Natural killer cell treated with Interleukin-12 subunit alpha and Interleukin-12 subunit beta and Interleukin-15 and Interleukin-18, amount 100 ng/mL, for 72 hours (primary cell): ENCODE measurements at regions not wholly inside any gene's neighbourhood (a gene's known extent, or its start where the extent isn't known, plus 50 kb on each side); places are given as distances from the start of the nearest gene placed in this dataset.

Experiments used
- ATAC-seq, 2 donors: fragments of 150-1000 bp; cut with Tn5 transposase in 1 of 2; sonication (Bioruptor Pico), chemical (Tn5 transposase) in 1 of 2; 2 replicates each; pipeline ENCODE4 v1.10.0; 2021
- DNase-seq: peaks from one replicate; pipeline ENCODE4 v3.0.0; 2022; ENCODE audit warnings: low spot score
- H3K27ac Mint-ChIP-seq, 2 donors: 1 replicate in 1 of 2; 2 replicates in 1 of 2; pipeline ENCODE4 v1.8.0; 2022; ENCODE audit warnings: mixed read lengths in 2 of 2, mild to moderate bottlenecking in 1 of 2, moderate library complexity in 1 of 2
- H3K27me3 Mint-ChIP-seq, 2 donors: 1 replicate in 1 of 2; 2 replicates in 1 of 2; pipeline ENCODE4 v1.8.0; 2022; ENCODE audit warnings: mixed read lengths in 2 of 2
- H3K36me3 Mint-ChIP-seq: one replicate; pipeline ENCODE4 v1.8.0; 2022; ENCODE audit warnings: mixed read lengths
- H3K4me1 Mint-ChIP-seq, 2 donors: 1 replicate in 1 of 2; 2 replicates in 1 of 2; pipeline ENCODE4 v1.8.0; 2022; ENCODE audit warnings: low read depth in 2 of 2, mixed read lengths in 2 of 2, mild to moderate bottlenecking in 1 of 2
- H3K4me3 Mint-ChIP-seq: one replicate; pipeline ENCODE4 v1.8.0; 2022; ENCODE audit warnings: mixed read lengths
- H3K9me3 Mint-ChIP-seq: 2 replicates; pipeline ENCODE4 v1.8.0; 2022; ENCODE audit warnings: mixed read lengths

DNA sequence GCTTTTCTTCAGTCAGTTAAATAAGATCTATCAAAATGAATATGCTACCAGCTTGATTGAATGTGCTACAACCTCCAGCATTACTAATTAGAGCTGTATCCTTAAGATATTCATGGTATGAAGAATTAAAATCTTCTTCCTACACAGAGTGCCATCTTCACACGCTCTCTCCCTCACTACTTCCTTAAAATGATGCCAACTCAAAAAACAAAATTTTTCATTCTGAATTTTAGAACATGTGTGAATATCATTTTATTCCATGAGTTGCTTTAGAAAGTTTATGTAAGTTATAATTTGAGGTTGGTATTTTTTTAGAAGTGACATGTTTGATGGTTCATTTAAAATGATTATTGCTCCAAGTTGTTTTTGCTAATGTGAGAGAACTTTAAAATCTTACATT lies 407.5 kb upstream of the CELF2 start:
- H3K27me3 Mint-ChIP-seq, result peaks cover 7 to 11% of the 10 kb centered on the region in 2 donors
- H3K4me1 Mint-ChIP-seq, result no peaks in the 10 kb centered on the region
- no peak overlapping the region for H3K27ac Mint-ChIP-seq
- no peak overlapping the region for H3K4me3 Mint-ChIP-seq
- H3K9me3 Mint-ChIP-seq, result no peaks in the 10 kb centered on the region
- no peaks in the 10 kb centered on the region for H3K36me3 Mint-ChIP-seq
- no peak for ATAC-seq
- no peak for DNase-seq

DNA sequence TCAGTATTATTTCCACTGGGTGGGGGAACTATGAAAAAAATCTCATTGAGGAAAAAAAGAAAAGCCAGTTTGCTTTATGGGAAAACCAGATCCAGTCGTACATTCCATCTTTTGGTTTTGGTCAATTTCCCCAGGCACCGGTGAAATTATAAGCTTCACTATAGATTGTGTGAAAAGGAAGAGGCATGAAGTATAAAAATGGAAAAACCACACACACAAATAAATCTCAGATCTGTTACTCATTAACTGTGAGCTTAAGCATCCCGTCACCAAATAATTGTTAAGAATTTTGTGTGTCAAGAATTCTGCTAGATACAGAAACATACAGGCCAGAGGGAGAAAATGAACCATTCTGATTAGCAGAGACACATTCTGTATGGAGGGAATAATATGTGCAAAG lies 405.5 kb upstream of the CELF2 start:
- Mint-ChIP-seq H3K27ac (no peak overlapping the region), H3K4me3 (no peak overlapping the region), H3K9me3 (no peaks in the 10 kb centered on the region), H3K27me3 (peaks cover 7 to 13% of the 10 kb centered on the region in 2 donors), H3K4me1 (no peaks in the 10 kb centered on the region), H3K36me3 (no peaks in the 10 kb centered on the region)
- no peak for ATAC-seq
- no peak for DNase-seq

DNA sequence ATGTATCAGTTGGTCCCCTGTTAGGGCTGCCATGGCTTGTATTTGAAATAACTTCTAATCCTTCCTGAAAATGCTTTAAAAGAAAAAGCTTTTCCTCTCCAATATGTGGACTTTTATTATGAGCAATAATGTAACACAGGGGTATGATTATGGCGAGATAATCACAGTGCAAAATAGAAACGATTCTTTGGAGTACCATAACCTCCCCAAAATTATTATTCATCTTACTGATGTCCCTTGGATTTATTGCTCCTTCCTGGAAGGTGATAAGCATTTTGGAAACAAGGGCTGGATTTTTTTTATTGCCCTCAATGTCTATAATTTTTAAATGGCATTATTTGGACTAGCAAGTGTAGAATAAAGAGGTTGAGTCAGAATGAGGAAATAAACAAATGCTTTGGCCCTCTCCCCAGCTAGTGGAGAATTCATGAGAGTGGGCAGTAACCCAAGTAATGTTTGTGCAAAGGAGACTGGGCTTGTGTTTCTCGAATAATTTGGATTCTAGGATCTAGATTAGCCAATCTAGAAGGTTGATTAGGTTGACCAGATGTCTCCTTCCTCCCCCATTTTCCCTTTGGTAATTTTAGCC lies 403.9 kb upstream of the CELF2 start:
- no peaks in the 10 kb centered on the region for H3K4me1 Mint-ChIP-seq
- ATAC-seq (no peak), DNase-seq (no peak)
- H3K27ac Mint-ChIP-seq, result no peak overlapping the region
- no peak overlapping the region for H3K4me3 Mint-ChIP-seq
- H3K36me3 Mint-ChIP-seq, result no peaks in the 10 kb centered on the region
- H3K9me3 Mint-ChIP-seq, result no peaks in the 10 kb centered on the region
- H3K27me3 Mint-ChIP-seq, result peaks cover 7 to 13% of the 10 kb centered on the region in 2 donors

DNA sequence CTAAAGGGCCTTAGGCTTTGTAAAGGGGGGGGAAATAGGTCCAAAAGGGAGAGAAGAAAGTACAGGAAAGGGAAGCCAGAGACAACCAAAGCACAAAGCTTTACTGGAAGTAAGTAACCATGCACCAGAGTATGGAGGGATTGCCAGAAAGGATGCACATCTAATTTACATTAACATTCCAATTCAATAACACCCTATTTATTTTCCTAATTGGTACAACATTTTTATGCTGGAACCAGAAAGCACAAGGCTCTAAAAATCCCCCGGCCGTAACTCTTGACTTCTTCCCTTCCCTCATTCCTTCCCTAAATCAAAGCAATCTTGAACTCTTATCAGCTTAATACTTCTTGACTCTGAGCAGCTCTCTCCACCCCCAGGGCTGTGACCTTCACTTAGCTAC lies 400.0 kb upstream of the CELF2 start:
- H3K27ac Mint-ChIP-seq, result no peak overlapping the region
- H3K4me3 Mint-ChIP-seq, result no peak overlapping the region

DNA sequence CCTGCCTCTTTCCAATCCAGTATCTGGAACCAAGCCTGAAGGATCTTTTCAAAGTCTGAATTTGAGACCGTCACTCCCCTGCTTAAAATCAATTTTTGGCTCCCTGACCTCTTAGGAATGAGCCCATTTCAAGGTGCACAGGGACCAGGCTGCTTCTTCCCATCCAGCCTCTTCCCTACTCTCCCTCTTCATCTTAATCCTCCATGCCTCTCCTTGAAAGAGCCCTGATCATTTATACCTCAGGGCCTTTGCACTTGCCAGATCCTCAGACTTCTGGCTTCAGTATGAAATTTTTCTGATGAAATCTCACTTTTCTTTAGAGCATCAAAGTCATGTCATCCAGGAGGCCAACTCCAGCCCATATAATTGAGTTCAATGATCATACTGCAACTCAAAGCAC lies 399.5 kb upstream of the CELF2 start:
- H3K4me3 Mint-ChIP-seq, result no peak overlapping the region
- H3K4me1 Mint-ChIP-seq, result no peaks in the 10 kb centered on the region
- DNase-seq (no peak), ATAC-seq (no peak)
- H3K27ac Mint-ChIP-seq, result no peak overlapping the region
- peaks cover 0 to 2% of the 10 kb centered on the region in 2 donors for H3K27me3 Mint-ChIP-seq
- H3K36me3 Mint-ChIP-seq, result no peaks in the 10 kb centered on the region
- H3K9me3 Mint-ChIP-seq, result no peaks in the 10 kb centered on the region

More for the DNA sequence above, 400.0 kb upstream of the CELF2 start:
- Mint-ChIP-seq H3K36me3 (no peaks in the 10 kb centered on the region), H3K27me3 (peaks cover 0 to 2% of the 10 kb centered on the region in 2 donors), H3K9me3 (no peaks in the 10 kb centered on the region), H3K4me1 (no peaks in the 10 kb centered on the region)
- DNase-seq (no peak), ATAC-seq (no peak)

DNA sequence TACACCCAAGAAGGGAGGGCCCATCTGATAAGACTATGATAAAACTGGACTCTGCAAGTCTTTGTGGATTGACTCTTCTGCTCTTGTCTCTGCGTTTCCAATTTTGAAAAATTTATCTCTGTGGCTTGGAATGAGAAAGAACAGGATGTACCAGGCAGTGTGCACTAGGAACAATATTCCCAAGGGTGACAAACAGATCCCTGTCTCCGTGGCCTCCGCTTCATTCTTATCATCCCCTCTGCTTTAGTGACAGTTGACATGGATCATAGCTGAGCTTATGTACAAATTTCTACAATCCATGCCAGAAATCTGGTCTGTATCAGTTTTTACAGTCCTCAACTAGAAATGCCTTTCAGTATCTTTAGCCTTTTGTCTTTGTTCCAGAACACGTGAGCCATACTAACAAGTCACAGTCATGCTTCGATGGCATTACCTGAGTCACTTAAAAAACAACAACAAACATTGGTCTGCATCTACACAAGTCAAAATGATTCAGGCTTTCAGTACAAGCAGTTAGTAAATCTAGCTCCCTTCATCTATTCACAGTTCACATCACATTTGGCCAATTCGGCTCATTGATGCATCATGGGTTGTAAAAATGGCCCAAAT lies 393.6 kb upstream of the CELF2 start:
- H3K4me3 Mint-ChIP-seq, result no peak overlapping the region
- no peak overlapping the region for H3K27ac Mint-ChIP-seq
- no peaks in the 10 kb centered on the region for H3K36me3 Mint-ChIP-seq
- H3K27me3 Mint-ChIP-seq, result peaks cover 0 to 7% of the 10 kb centered on the region in 2 donors
- no peak for DNase-seq
- no peak for ATAC-seq
- no peaks in the 10 kb centered on the region for H3K4me1 Mint-ChIP-seq
- no peaks in the 10 kb centered on the region for H3K9me3 Mint-ChIP-seq

DNA sequence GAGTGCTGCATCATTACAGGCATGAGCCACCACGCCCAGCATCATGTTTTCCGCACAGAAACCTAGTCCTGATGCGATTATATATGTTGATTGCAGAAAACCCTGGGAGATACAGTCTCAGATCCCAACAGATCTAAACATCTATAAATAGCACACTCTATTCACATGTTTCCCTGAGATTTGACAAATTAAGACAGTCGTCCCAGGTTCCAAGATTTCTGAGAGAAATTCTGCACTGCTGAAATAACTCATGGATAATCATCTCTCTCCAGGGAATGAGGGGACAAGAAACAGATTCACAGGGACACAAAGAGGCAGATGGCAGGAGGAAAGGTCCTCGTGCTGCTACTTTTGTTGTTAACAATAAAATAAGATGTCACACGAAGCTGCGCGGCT lies 393.1 kb upstream of the CELF2 start:
- H3K27ac Mint-ChIP-seq, result no peak overlapping the region
- H3K4me1 Mint-ChIP-seq, result no peaks in the 10 kb centered on the region
- peaks cover 0 to 7% of the 10 kb centered on the region in 2 donors for H3K27me3 Mint-ChIP-seq
- DNase-seq (no peak), ATAC-seq (no peak)
- H3K9me3 Mint-ChIP-seq, result no peaks in the 10 kb centered on the region
- H3K4me3 Mint-ChIP-seq, result no peak overlapping the region
- H3K36me3 Mint-ChIP-seq, result no peaks in the 10 kb centered on the region

DNA sequence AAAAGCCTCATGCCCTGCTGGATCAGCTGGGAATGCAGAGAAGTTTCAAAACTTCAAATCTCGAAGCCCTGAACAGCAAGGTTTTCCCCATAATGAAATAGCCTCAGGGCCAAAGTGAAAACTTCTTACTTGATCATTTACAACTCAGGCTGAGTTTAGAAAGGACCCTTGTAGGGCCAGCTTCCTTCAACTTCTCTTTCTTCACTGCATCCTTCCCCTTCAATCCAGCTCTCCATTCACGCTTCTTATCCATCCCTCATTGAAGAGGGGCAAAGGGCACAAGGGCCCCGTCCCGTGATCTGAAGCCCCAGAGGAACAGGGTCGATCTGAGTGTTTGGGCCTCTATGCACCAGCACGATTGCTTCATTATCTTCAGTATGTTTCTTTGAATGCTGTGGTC lies 392.2 kb upstream of the CELF2 start:
- H3K27ac Mint-ChIP-seq, result no peak overlapping the region
- ATAC-seq, result no peak
- no peaks in the 10 kb centered on the region for H3K9me3 Mint-ChIP-seq
- DNase-seq, result no peak
- H3K4me3 Mint-ChIP-seq, result no peak overlapping the region
- no peaks in the 10 kb centered on the region for H3K4me1 Mint-ChIP-seq
- H3K27me3 Mint-ChIP-seq, result peaks cover 8 to 11% of the 10 kb centered on the region in 2 donors
- H3K36me3 Mint-ChIP-seq, result no peaks in the 10 kb centered on the region

DNA sequence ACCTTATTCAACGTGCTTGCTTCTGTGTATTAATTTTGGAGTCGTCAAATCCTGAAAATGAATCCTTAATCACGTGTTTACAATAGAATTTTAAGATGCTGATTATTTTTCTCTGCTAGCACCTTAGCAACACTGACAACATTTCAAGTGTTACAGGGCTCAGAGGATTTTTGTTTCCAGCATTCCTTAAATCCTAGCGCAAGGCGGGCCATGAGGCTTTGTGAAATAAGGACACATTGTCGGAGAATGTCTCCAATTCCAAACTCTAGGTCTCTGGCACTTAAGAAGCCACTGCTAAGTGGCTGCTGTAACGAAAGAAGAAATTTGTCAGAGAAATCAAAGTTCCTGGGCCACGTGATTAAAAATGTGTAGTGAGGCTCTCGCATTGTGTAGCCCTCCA lies 390.9 kb upstream of the CELF2 start:
- H3K27ac Mint-ChIP-seq, result no peak overlapping the region
- H3K27me3 Mint-ChIP-seq, result peaks cover 10 to 12% of the 10 kb centered on the region in 2 donors
- H3K36me3 Mint-ChIP-seq, result no peaks in the 10 kb centered on the region
- ATAC-seq, result no peak
- no peaks in the 10 kb centered on the region for H3K4me1 Mint-ChIP-seq
- H3K4me3 Mint-ChIP-seq, result no peak overlapping the region
- H3K9me3 Mint-ChIP-seq, result no peaks in the 10 kb centered on the region
- no peak for DNase-seq

DNA sequence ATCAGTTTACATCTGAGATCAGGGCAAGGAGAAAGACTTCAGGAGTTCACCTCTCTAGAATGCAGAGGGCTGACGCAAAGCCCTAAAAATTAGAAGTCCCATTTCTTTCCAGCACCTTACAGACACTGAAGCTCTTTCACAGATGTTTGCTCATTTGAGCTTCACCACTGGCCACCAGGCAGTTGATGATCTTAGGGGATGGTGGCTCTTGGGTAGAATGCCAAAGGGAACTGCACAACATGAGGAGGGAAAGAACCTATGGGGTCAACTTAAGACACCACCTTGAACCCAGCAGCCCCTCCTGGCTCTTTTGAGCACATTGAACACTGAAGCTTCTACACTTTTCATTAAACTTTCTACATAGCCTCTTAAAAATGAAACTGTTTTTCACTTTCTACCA lies 390.3 kb upstream of the CELF2 start:
- DNase-seq, result no peak
- Mint-ChIP-seq H3K27ac (no peak overlapping the region), H3K4me1 (no peaks in the 10 kb centered on the region), H3K27me3 (peaks cover 10 to 12% of the 10 kb centered on the region in 2 donors), H3K36me3 (no peaks in the 10 kb centered on the region), H3K4me3 (no peak overlapping the region), H3K9me3 (no peaks in the 10 kb centered on the region)
- no peak for ATAC-seq

DNA sequence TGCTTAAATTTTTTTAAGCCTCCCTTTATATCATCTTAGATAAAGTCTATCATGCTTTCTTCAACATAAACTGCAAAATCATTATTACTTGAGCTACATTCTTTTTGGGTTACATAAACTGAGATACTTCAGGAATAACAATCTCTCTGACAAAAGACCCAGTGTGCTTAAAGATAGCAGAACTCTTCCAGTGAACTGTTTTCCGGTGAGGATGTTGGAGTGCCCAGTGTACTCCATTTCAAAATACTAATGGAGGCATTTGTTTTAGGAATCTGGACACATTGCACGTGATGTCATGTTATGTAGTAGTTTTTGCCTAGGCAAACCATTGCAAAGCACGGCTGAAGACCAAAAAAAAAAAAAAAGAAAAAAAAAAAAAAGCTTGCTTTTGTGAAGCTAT lies 388.2 kb upstream of the CELF2 start:
- Mint-ChIP-seq H3K4me1 (no peaks in the 10 kb centered on the region), H3K9me3 (no peaks in the 10 kb centered on the region), H3K27ac (no peak overlapping the region), H3K4me3 (no peak overlapping the region), H3K36me3 (no peaks in the 10 kb centered on the region), H3K27me3 (peaks cover 10 to 12% of the 10 kb centered on the region in 2 donors)
- no peak for ATAC-seq
- DNase-seq, result no peak

DNA sequence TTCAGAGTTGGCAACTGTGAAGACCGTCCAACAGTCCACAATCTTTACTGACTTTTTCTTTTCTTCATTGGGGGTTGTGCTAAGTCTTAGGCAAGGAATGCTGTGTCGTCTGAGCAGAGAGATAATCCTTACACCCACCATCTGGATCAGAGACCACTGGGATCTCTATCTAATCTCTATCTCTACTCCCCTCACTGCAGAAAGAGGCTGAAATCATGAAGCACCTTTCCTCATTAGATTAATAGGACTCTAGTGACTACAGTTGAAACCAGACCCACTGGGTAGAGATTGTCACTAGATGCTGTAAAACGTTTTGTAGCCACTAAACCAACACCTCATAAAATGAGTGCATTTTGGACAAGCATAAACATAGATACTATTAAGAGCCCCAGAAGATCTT lies 387.4 kb upstream of the CELF2 start:
- H3K27me3 Mint-ChIP-seq, result peaks cover 12 to 14% of the 10 kb centered on the region in 2 donors
- H3K4me3 Mint-ChIP-seq, result no peak overlapping the region
- H3K27ac Mint-ChIP-seq, result no peak overlapping the region
- H3K9me3 Mint-ChIP-seq, result no peaks in the 10 kb centered on the region
- no peak for ATAC-seq
- H3K4me1 Mint-ChIP-seq, result no peaks in the 10 kb centered on the region
- no peaks in the 10 kb centered on the region for H3K36me3 Mint-ChIP-seq
- no peak for DNase-seq

DNA sequence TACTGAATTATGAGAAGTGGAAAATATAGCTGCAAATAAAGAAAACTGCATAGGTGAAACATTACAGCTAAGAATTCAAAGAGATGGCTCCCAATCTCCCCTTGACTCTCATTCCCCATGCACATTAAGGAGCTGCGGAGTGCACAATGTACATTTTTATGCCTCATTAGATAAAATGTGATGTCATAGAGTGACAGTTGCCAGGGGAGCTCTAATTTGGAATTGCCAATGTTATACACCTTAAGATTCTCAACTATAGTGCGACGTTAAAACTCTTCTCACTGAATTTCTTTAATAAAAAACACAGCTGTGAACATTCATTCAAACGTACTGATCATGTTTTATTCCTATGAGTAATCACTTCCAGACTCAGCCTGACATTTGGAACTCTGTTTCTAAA lies 386.9 kb upstream of the CELF2 start:
- Mint-ChIP-seq H3K4me1 (no peaks in the 10 kb centered on the region), H3K9me3 (no peaks in the 10 kb centered on the region), H3K4me3 (no peak overlapping the region), H3K27ac (no peak overlapping the region), H3K36me3 (no peaks in the 10 kb centered on the region), H3K27me3 (peaks cover 12 to 17% of the 10 kb centered on the region in 2 donors)
- no peak for ATAC-seq
- no peak for DNase-seq

DNA sequence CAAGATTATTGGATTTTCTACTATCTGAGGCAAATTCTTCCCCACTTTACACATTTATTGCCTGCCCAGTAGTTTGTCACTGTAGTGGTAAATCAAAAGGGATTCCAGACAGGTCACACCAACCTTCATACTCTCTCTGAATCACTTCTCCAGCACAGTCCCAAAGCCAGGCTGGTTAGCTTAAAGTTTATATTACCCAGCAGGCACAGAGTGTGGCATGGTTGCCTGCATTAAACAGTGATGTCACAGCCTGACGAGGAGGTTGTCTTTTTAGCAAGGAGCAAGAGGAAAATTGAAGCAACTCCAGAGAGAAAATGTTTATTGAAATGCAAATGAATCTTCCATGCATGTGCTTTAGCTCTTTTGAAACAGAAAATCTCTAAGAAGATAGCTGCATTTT lies 375.5 kb upstream of the CELF2 start:
- ATAC-seq (no peak), DNase-seq (no peak)
- Mint-ChIP-seq H3K4me3 (no peak overlapping the region), H3K36me3 (no peaks in the 10 kb centered on the region), H3K27ac (no peak overlapping the region), H3K4me1 (no peaks in the 10 kb centered on the region), H3K27me3 (peaks cover 11 to 16% of the 10 kb centered on the region in 2 donors), H3K9me3 (no peaks in the 10 kb centered on the region)

DNA sequence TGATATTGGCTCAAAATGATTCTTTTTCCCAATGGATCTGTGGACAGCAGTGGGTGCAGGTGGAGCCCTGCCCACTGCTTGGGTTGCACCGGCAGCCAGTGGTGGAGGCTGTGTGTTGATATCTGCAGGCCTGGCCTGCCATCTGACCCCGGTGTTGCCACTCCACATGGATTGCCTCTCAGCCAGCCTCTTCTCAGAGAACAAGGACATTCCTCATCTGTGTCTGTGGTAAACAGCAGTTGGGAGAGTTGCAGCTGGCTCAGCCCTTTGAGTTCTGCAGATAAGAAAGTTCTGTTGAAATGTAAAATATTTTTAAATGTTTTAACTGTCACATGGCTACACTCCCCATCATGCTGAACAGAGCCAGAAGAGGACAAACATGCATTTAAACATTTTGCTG lies 374.9 kb upstream of the CELF2 start:
- Mint-ChIP-seq H3K27me3 (peaks cover 13 to 15% of the 10 kb centered on the region in 2 donors), H3K36me3 (no peaks in the 10 kb centered on the region), H3K4me1 (no peaks in the 10 kb centered on the region), H3K27ac (no peak overlapping the region), H3K4me3 (no peak overlapping the region), H3K9me3 (no peaks in the 10 kb centered on the region)
- no peak for ATAC-seq
- DNase-seq, result no peak
